HG03196 (cell line): ENCODE measurements at regions not wholly inside any gene's neighbourhood (a gene's known extent, or its start where the extent isn't known, plus 50 kb on each side); places are given as distances from the start of the nearest gene placed in this dataset.
"Not testable (repeated sequence)": the region's sequence is repeated elsewhere in the genome, so short reads cannot be mapped to it uniquely, and the experiment has no call there.

Source experiments
- ATAC-seq: cut with Tn5 transposase; IDR thresholded peaks from one replicate; pipeline ENCODE4 v1.9.1; 2021; ENCODE audit not compliant: unreplicated experiment

- ATAC-seq, result no peak
Measured at GRCh38 chr13:63840551-63841421, 2425.1 kb upstream of the PCDH20 start.

GRCh38 chr13:63838366-63839110 lies 2422.9 kb upstream of the PCDH20 start:
- no peak for ATAC-seq

GRCh38 chr13:63837701-63838100 lies 2422.1 kb upstream of the PCDH20 start:
- not testable (repeated sequence) for ATAC-seq

GRCh38 chr13:63829609-63830008 lies 2414.0 kb upstream of the PCDH20 start:
- not testable (repeated sequence) for ATAC-seq

GRCh38 chr13:63821785-63822184 lies 2406.1 kb upstream of the PCDH20 start:
- ATAC-seq, result not testable (repeated sequence)

GRCh38 chr13:63811428-63812004 lies 2395.9 kb upstream of the PCDH20 start:
- ATAC-seq, result not testable (repeated sequence)

GRCh38 chr13:63791134-63791533 lies 2375.5 kb upstream of the PCDH20 start:
- ATAC-seq, result not testable (repeated sequence)

- ATAC-seq, result no peak
Measured at GRCh38 chr13:63774133-63774532, 2358.5 kb upstream of the PCDH20 start.

- no peak for ATAC-seq
Measured at GRCh38 chr13:63773476-63773875, 2357.8 kb upstream of the PCDH20 start.

GRCh38 chr13:63757683-63758082 lies 2342.0 kb upstream of the PCDH20 start:
- not testable (repeated sequence) for ATAC-seq

- not testable (repeated sequence) for ATAC-seq
Measured at GRCh38 chr13:63749857-63750256, 2334.2 kb upstream of the PCDH20 start.

GRCh38 chr13:63741814-63742101 lies 2326.1 kb upstream of the PCDH20 start:
- not testable (repeated sequence) for ATAC-seq

- ATAC-seq, result no peak
Measured at GRCh38 chr13:63741029-63741813, 2325.6 kb upstream of the PCDH20 start.

GRCh38 chr13:63739112-63739735 lies 2323.6 kb upstream of the PCDH20 start:
- ATAC-seq, result not testable (repeated sequence)

GRCh38 chr13:63737418-63737817 lies 2321.8 kb upstream of the PCDH20 start:
- no peak for ATAC-seq

- ATAC-seq, result no peak
Measured at GRCh38 chr13:63731896-63732295, 2316.2 kb upstream of the PCDH20 start.

GRCh38 chr13:63712159-63712558 lies 2296.5 kb upstream of the PCDH20 start:
- ATAC-seq, result not testable (repeated sequence)

- ATAC-seq, result no peak
Measured at GRCh38 chr13:63706751-63707150, 2291.1 kb upstream of the PCDH20 start.

- no peak for ATAC-seq
Measured at GRCh38 chr13:63704521-63704920, 2288.9 kb upstream of the PCDH20 start.

GRCh38 chr13:63700350-63700749 lies 2284.7 kb upstream of the PCDH20 start:
- ATAC-seq, result no peak

GRCh38 chr13:63699948-63700347 lies 2284.3 kb upstream of the PCDH20 start:
- no peak for ATAC-seq
